Caco-2 (cell line): ENCODE measurements at regions not wholly inside any gene's neighbourhood (a gene's known extent, or its start where the extent isn't known, plus 50 kb on each side); places are given as distances from the start of the nearest gene placed in this dataset.

Source experiments
- BruUV-seq: library from RNA; stranded (reverse); fragments of 400-500 nt; replicated peaks from 2 replicates; lab custom pipeline; 2021; lab: Mats Ljungman, UMichigan
- CTCF ChIA-PET: fragments of 300-600 bp; sonication (Branson Sonifier 250); formaldehyde crosslinking; loops from one replicate; lab custom pipeline; 2022; ENCODE audit warnings: antibody characterized with exemption; lab: Charles Lee
- POLR2A ChIA-PET: fragments of 300-600 bp; sonication (Branson Sonifier 250); formaldehyde crosslinking; loops from one replicate; lab custom pipeline; 2022; ENCODE audit warnings: antibody characterized with exemption; lab: Charles Lee
- DNase-seq, 2 experiments: peaks; one replicate each; pipeline versions ENCODE4 v3.0.0 to v3.0.0-alpha.2; 2020 to 2022
- H3K27me3 ChIP-seq: replicated peaks from 2 replicates; pipeline ENCODE4 v1.6.0; 2011; ENCODE audit warnings: low read length; ENCODE audit not compliant: control insufficient read depth, insufficient read depth
- H3K36me3 ChIP-seq: 2 replicates; pipeline ENCODE4 v1.5.1; 2011; ENCODE audit warnings: low read length; ENCODE audit not compliant: control insufficient read depth, insufficient read depth
- H3K4me1 ChIP-seq: fragments of 250-450 bp; sonication (Bioruptor Pico); 2 replicates; pipeline ENCODE4 v1.5.1; 2020; ENCODE audit warnings: mild to moderate bottlenecking
- H3K4me3 ChIP-seq: 2 replicates; pipeline ENCODE4 v1.5.1; 2011; ENCODE audit warnings: low read depth, mild to moderate bottlenecking, control low read depth, low read length
- H3K9me3 ChIP-seq: fragments of 250-450 bp; sonication (Bioruptor Pico); 2 replicates; pipeline ENCODE4 v1.5.1; 2020; ENCODE audit warnings: mild to moderate bottlenecking, moderate library complexity
- H3K27ac Mint-ChIP-seq: one replicate; pipeline ENCODE4 v1.8.0; 2022; ENCODE audit warnings: mixed read lengths; ENCODE audit not compliant: unreplicated experiment
- H3K27me3 Mint-ChIP-seq: one replicate; pipeline ENCODE4 v1.8.0; 2022; ENCODE audit warnings: mixed read lengths; ENCODE audit not compliant: insufficient read depth, unreplicated experiment
- H3K36me3 Mint-ChIP-seq: one replicate; pipeline ENCODE4 v1.8.0; 2022; ENCODE audit warnings: mild to moderate bottlenecking, mixed read lengths; ENCODE audit not compliant: insufficient read depth, unreplicated experiment
- H3K4me1 Mint-ChIP-seq: one replicate; pipeline ENCODE4 v1.8.0; 2022; ENCODE audit warnings: low read depth, mixed read lengths; ENCODE audit not compliant: unreplicated experiment
- H3K4me3 Mint-ChIP-seq: one replicate; pipeline ENCODE4 v1.8.0; 2022; ENCODE audit warnings: mild to moderate bottlenecking, moderate library complexity, mixed read lengths; ENCODE audit not compliant: unreplicated experiment
- H3K9me3 Mint-ChIP-seq: one replicate; pipeline ENCODE4 v1.8.0; 2022; ENCODE audit warnings: mixed read lengths; ENCODE audit not compliant: unreplicated experiment
- CTCF ChIP-seq, 2 experiments: fragments of 200-600 bp in 1 of 2; IDR thresholded peaks; 1 replicate in 1 of 2; 2 replicates in 1 of 2; pipeline versions ENCODE4 v1.5.1 to v1.8.0; 2011 to 2022; ENCODE audit warnings: antibody characterized with exemption in 1 of 2, control low read depth in 1 of 2, inconsistent platforms in 1 of 2, low read depth in 1 of 2, low read length in 1 of 2, mild to moderate bottlenecking in 1 of 2, moderate library complexity in 1 of 2; ENCODE audit not compliant: insufficient read depth in 1 of 2, severe bottlenecking in 1 of 2, unreplicated experiment in 1 of 2
- intact Hi-C: fragments of 100-400 bp; cut with micrococcal nuclease; formaldehyde crosslinking; loops from one replicate; pipeline ENCODE4 v1.10.0; 2022; ENCODE audit not compliant: unreplicated experiment

- BruUV-seq, result no TSS peak
- CTCF ChIA-PET, result no interaction called here
- no peak for TF ChIP-seq CTCF (IDR thresholded peaks at IDR 0.05; ENCODE audit: insufficient read depth in 1 of 2, low read depth in 1 of 2, low read length in 1 of 2, severe bottlenecking in 1 of 2, unreplicated experiment in 1 of 2)
Measured at GRCh38 chr6:148257810-148258209, 84.8 kb upstream of the SASH1 start.

GRCh38 chr6:148258868-148259267 lies 83.8 kb upstream of the SASH1 start:
- Mint-ChIP-seq H3K27ac (no peak overlapping the region), H3K36me3 (no peaks in the 10 kb centered on the region), H3K9me3 (no peaks in the 10 kb centered on the region), H3K4me1 (peaks cover 24% of the 10 kb centered on the region), H3K4me3 (no peak overlapping the region), H3K27me3 (no peaks in the 10 kb centered on the region)
- CTCF ChIA-PET, result no interaction called here
- no peaks in the 10 kb centered on the region for H3K27me3 ChIP-seq
- intact Hi-C loops, result loop anchor here (10.0 kb wide), 1 partner anchor 864 kb away; no protein-coding TSS in a partner anchor
- no TSS peak for BruUV-seq
- TF ChIP-seq CTCF (IDR thresholded peaks at IDR 0.05; ENCODE audit: insufficient read depth in 1 of 2, low read depth in 1 of 2, low read length in 1 of 2, severe bottlenecking in 1 of 2, unreplicated experiment in 1 of 2), result no peak
- H3K36me3 ChIP-seq, result no peaks in the 10 kb centered on the region
- peaks cover 16% of the 10 kb centered on the region for H3K4me1 ChIP-seq
- POLR2A ChIA-PET, result no interaction called here
- no peaks in the 10 kb centered on the region for H3K9me3 ChIP-seq
- H3K4me3 ChIP-seq, result no peak overlapping the region
- DNase-seq, result no peak

More at GRCh38 chr6:148257810-148258209, 84.8 kb upstream of the SASH1 start:
- Mint-ChIP-seq H3K4me3 (no peak overlapping the region), H3K9me3 (no peaks in the 10 kb centered on the region), H3K4me1 (peaks cover 15% of the 10 kb centered on the region), H3K27ac (no peak overlapping the region), H3K27me3 (no peaks in the 10 kb centered on the region), H3K36me3 (no peaks in the 10 kb centered on the region)
- no peaks in the 10 kb centered on the region for H3K36me3 ChIP-seq
- POLR2A ChIA-PET, result no interaction called here
- no peak for DNase-seq
- H3K9me3 ChIP-seq, result no peaks in the 10 kb centered on the region
- no peaks in the 10 kb centered on the region for H3K27me3 ChIP-seq
- intact Hi-C loops, result loop anchor here (10.0 kb wide), 1 partner anchor 863 kb away; no protein-coding TSS in a partner anchor
- peaks cover 6% of the 10 kb centered on the region for H3K4me1 ChIP-seq
- H3K4me3 ChIP-seq, result no peak overlapping the region

GRCh38 chr6:148261470-148261869 lies 81.2 kb upstream of the SASH1 start:
- ChIA-PET POLR2A (no interaction called here), CTCF (no interaction called here)
- Histone ChIP-seq H3K4me1 (peaks cover 34% of the 10 kb centered on the region), H3K36me3 (no peaks in the 10 kb centered on the region), H3K27me3 (no peaks in the 10 kb centered on the region), H3K4me3 (no peak overlapping the region), H3K9me3 (no peaks in the 10 kb centered on the region)
- Mint-ChIP-seq H3K27ac (no peak overlapping the region), H3K36me3 (no peaks in the 10 kb centered on the region), H3K4me3 (no peak overlapping the region), H3K9me3 (no peaks in the 10 kb centered on the region), H3K4me1 (peaks cover 34% of the 10 kb centered on the region), H3K27me3 (no peaks in the 10 kb centered on the region)
- DNase-seq, result no peak
- no TSS peak for BruUV-seq
- intact Hi-C loops, result loop anchor here (5.0 kb wide), 1 partner anchor 629 kb away; no protein-coding TSS in a partner anchor
- TF ChIP-seq CTCF (IDR thresholded peaks at IDR 0.05; ENCODE audit: insufficient read depth in 1 of 2, low read depth in 1 of 2, low read length in 1 of 2, severe bottlenecking in 1 of 2, unreplicated experiment in 1 of 2), result no peak
